K562 (cell line): ENCODE measurements at regions not wholly inside any gene's neighbourhood (a gene's known extent, or its start where the extent isn't known, plus 50 kb on each side); places are given as distances from the start of the nearest gene placed in this dataset.

ENCODE experiments used
- ATAC-seq: fragments of 200-7000 bp; cut with Tn5 transposase; 3 replicates; pipeline ENCODE4 v1.9.1; 2020; ENCODE audit warnings: moderate library complexity
- BruUV-seq: library from RNA; stranded (reverse); fragments of 400-500 nt; replicated peaks from 2 replicates; lab custom pipeline; 2021; lab: Mats Ljungman, UMichigan
- CTCF ChIA-PET: fragments of 300-600 bp; formaldehyde crosslinking; extraction: SDS; loops from one replicate; lab custom pipeline; 2021; ENCODE audit warnings: low intra/inter-chr PET ratio; lab: Yijun Ruan, JAX
- POLR2A ChIA-PET: fragments of 300-600, 350-650 bp; sonication (Branson Sonifier 250); formaldehyde crosslinking; extraction: SDS; loops from one replicate; lab custom pipeline; 2021; ENCODE audit warnings: antibody characterized with exemption, inconsistent platforms; lab: Yijun Ruan, JAX
- DNase-seq, 4 experiments: peaks; one replicate each; pipeline versions ENCODE4 v3.0.0 to v3.0.0-alpha.2; 2011 to 2018; ENCODE audit warnings: low spot score in 3 of 4, mixed read lengths in 3 of 4; ENCODE audit errors: extremely low read depth in 1 of 4
- FAIRE-seq: peaks from 2 replicates; lab custom pipeline; 2011; peaks lifted over from hg19 to GRCh38; lab: Jason Lieb, UNC
- H2AFZ ChIP-seq: 2 replicates; pipeline ENCODE4 v1.6.0; 2011; ENCODE audit warnings: low read depth, low read length, control low read depth, inconsistent platforms
- H3K27ac ChIP-seq: fragments of 200-600 bp; 3 replicates; pipeline ENCODE4 v1.8.0; 2011; ENCODE audit warnings: low read depth, mild to moderate bottlenecking, control low read depth, inconsistent platforms, low read length, moderate library complexity, mixed read lengths; ENCODE audit errors: extremely low read depth
- H3K27me3 ChIP-seq, 2 experiments: fragments of 300-600 bp in 1 of 2; 2 replicates in 1 of 2; 3 replicates in 1 of 2; pipeline versions ENCODE4 v1.6.0 to v1.8.0; 2011; ENCODE audit warnings: inconsistent platforms in 2 of 2, low read length in 2 of 2, mild to moderate bottlenecking in 1 of 2, mixed read lengths in 1 of 2, moderate library complexity in 1 of 2; ENCODE audit not compliant: control insufficient read depth in 2 of 2, insufficient read depth in 2 of 2
- H3K36me3 ChIP-seq: fragments of 300-600 bp; 3 replicates; pipeline ENCODE4 v1.8.0; 2011; ENCODE audit warnings: mild to moderate bottlenecking, low read length, inconsistent platforms; ENCODE audit not compliant: control insufficient read depth, insufficient read depth
- H3K4me1 ChIP-seq, 2 experiments: fragments of 200-600 bp in 1 of 2; replicated peaks in 1 of 2; 2 replicates in 1 of 2; 3 replicates in 1 of 2; pipeline versions ENCODE4 v1.5.1 to v1.8.0; 2011; ENCODE audit warnings: inconsistent platforms in 2 of 2, low read length in 2 of 2, mild to moderate bottlenecking in 1 of 2, mixed read lengths in 1 of 2, moderate library complexity in 1 of 2; ENCODE audit not compliant: control insufficient read depth in 2 of 2, insufficient read depth in 2 of 2
- H3K4me2 ChIP-seq: 2 replicates; pipeline ENCODE4 v1.6.1; 2011; ENCODE audit warnings: low read length, control low read depth, inconsistent platforms, mixed read lengths; ENCODE audit not compliant: insufficient read depth
- H3K4me3 ChIP-seq: fragments of 200-600 bp; sonication (generic), shearing (Covaris generic); 2 replicates; pipeline ENCODE4 v1.5.1; 2016; ENCODE audit warnings: control low read depth, inconsistent platforms
- H3K79me2 ChIP-seq: fragments of 200-600 bp; 3 replicates; pipeline ENCODE4 v1.8.0; 2011; ENCODE audit warnings: low read length, inconsistent platforms; ENCODE audit not compliant: control insufficient read depth, insufficient read depth
- H3K9ac ChIP-seq, 2 experiments: 2 replicates each; pipeline versions ENCODE4 v1.6.0 to v1.6.1; 2011; ENCODE audit warnings: low read depth in 2 of 2, low read length in 2 of 2, control low read depth in 1 of 2, inconsistent platforms in 1 of 2, mild to moderate bottlenecking in 1 of 2, mixed read lengths in 1 of 2; ENCODE audit not compliant: insufficient read depth in 1 of 2
- H3K9me1 ChIP-seq: one replicate; pipeline ENCODE4 v1.6.0; 2011; ENCODE audit warnings: inconsistent platforms, mild to moderate bottlenecking, low read length, moderate library complexity; ENCODE audit not compliant: control insufficient read depth, insufficient read depth
- H3K9me3 ChIP-seq: replicated peaks from 2 replicates; pipeline ENCODE4 v1.5.1; 2011; ENCODE audit warnings: low read depth, low read length, inconsistent platforms; ENCODE audit not compliant: control insufficient read depth, insufficient read depth
- H4K20me1 ChIP-seq: replicated peaks from 2 replicates; pipeline ENCODE4 v1.6.1; 2011; ENCODE audit warnings: low read length, inconsistent platforms, mixed read lengths; ENCODE audit not compliant: control insufficient read depth, insufficient read depth
- NFRKB ChIP-seq: fragments of 450-650 bp; IDR thresholded peaks from 2 replicates; pipeline ENCODE4 v1.6.1; 2016; ENCODE audit warnings: low read depth
- NRF1 ChIP-seq, 2 experiments: fragments of 450-650 bp; IDR thresholded peaks in 1 of 2; conservative IDR thresholded peaks in 1 of 2; 2 replicates each; pipeline ENCODE4 v1.6.1; 2014; ENCODE audit warnings: mild to moderate bottlenecking in 2 of 2
- RBM15 ChIP-seq: fragments of 200-400 bp; formaldehyde crosslinking; IDR thresholded peaks from 2 replicates; pipeline ENCODE4 v1.6.1; 2018; ENCODE audit warnings: mild to moderate bottlenecking, low read length, moderate library complexity; ENCODE audit not compliant: insufficient read depth
- TEAD2 ChIP-seq: fragments of 450-650 bp; IDR thresholded peaks from 2 replicates; pipeline ENCODE4 v1.6.1; 2016; ENCODE audit warnings: missing genetic modification characterization, control low read depth, missing compliant biosample characterization
- ZBTB40 ChIP-seq, 2 experiments: fragments of 450-650 bp in 1 of 2; sonication (generic) in 1 of 2; formaldehyde crosslinking in 1 of 2; IDR thresholded peaks; 2 replicates each; pipeline versions ENCODE4 v1.7.1 to v1.9.0; 2016 to 2022; ENCODE audit warnings: inconsistent platforms in 1 of 2, mild to moderate bottlenecking in 1 of 2, missing genetic modification reagents in 1 of 2
- ZNF263 ChIP-seq: sonication (generic); formaldehyde crosslinking; IDR thresholded peaks from 2 replicates; pipeline ENCODE4 v1.8.0; 2022; ENCODE audit warnings: mild to moderate bottlenecking, missing genetic modification reagents, borderline replicate concordance
- WGBS: fragments of 100-300 bp; shearing (Covaris generic); methylation state at CpG from one replicate; pipeline ENCODE4 v1.1.6; 2016; ENCODE audit warnings: low coverage, mixed read lengths; ENCODE audit not compliant: insufficient coverage; ENCODE audit errors: missing lambda C conversion rate; 5-methylcytosine and 5-hydroxymethylcytosine counted together
- in situ Hi-C: fragments of 300-500 bp; cut with MboI; formaldehyde crosslinking; loops from 4 replicates; pipeline ENCODE4 v1.15.0; 2018; ENCODE audit warnings: inconsistent platforms, mixed read lengths
- intact Hi-C: fragments of 100-400 bp; cut with micrococcal nuclease; formaldehyde crosslinking; loops from 2 replicates; pipeline ENCODE4 v1.14.2; 2022
- TF ChIP-seq, protein P1 (sequence below): fragments of 450-650 bp; IDR thresholded peaks from 2 replicates; pipeline ENCODE4 v1.7.0; 2016; ENCODE audit warnings: borderline replicate concordance
- TF ChIP-seq, protein P2 (sequence below), 2 experiments: IDR thresholded peaks in 1 of 2; conservative IDR thresholded peaks in 1 of 2; 2 replicates each; pipeline ENCODE4 v1.6.1; 2016; ENCODE audit warnings: low read depth in 2 of 2, mild to moderate bottlenecking in 1 of 2, missing compliant biosample characterization in 1 of 2, missing genetic modification characterization in 1 of 2, moderate library complexity in 1 of 2

GRCh38 chr2:77737236-77737635 is 215.1 kb upstream of the LRRTM4 start:
- DNase-seq (no peak), ATAC-seq (no peak), FAIRE-seq (no peak)
- Histone ChIP-seq H3K4me2 (no peak overlapping the region), H3K9ac (no peak overlapping the region), H4K20me1 (no peaks in the 10 kb centered on the region), H2AFZ (no peak overlapping the region), H3K27me3 (no peaks in the 10 kb centered on the region), H3K36me3 (no peaks in the 10 kb centered on the region), H3K4me3 (no peak overlapping the region), H3K27ac (no peak overlapping the region), H3K4me1 (no peaks in the 10 kb centered on the region), H3K9me3 (no peaks in the 10 kb centered on the region), H3K79me2 (no peaks in the 10 kb centered on the region), H3K9me1 (no peaks in the 10 kb centered on the region)
- 3% methylated on average over 3 of the region's 3 CpGs for WGBS
- intact Hi-C loops (no loop called here), in situ Hi-C loops (no loop called here)
- no peak for TF ChIP-seq TEAD2
- TF ChIP-seq NFRKB = no peak
- TF ChIP-seq ZBTB40 (IDR thresholded peaks at IDR 0.05) = no peak
- no peak for TF ChIP-seq ZBTB40 (CRISPR knock-in tag; IDR thresholded peaks at IDR 0.05)
- TF ChIP-seq, protein P1, sequence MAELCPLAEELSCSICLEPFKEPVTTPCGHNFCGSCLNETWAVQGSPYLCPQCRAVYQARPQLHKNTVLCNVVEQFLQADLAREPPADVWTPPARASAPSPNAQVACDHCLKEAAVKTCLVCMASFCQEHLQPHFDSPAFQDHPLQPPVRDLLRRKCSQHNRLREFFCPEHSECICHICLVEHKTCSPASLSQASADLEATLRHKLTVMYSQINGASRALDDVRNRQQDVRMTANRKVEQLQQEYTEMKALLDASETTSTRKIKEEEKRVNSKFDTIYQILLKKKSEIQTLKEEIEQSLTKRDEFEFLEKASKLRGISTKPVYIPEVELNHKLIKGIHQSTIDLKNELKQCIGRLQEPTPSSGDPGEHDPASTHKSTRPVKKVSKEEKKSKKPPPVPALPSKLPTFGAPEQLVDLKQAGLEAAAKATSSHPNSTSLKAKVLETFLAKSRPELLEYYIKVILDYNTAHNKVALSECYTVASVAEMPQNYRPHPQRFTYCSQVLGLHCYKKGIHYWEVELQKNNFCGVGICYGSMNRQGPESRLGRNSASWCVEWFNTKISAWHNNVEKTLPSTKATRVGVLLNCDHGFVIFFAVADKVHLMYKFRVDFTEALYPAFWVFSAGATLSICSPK = no peak
- TF ChIP-seq RBM15 = no peak
- no peak for TF ChIP-seq ZNF263 (CRISPR knock-in tag)
- TF ChIP-seq, protein P2, sequence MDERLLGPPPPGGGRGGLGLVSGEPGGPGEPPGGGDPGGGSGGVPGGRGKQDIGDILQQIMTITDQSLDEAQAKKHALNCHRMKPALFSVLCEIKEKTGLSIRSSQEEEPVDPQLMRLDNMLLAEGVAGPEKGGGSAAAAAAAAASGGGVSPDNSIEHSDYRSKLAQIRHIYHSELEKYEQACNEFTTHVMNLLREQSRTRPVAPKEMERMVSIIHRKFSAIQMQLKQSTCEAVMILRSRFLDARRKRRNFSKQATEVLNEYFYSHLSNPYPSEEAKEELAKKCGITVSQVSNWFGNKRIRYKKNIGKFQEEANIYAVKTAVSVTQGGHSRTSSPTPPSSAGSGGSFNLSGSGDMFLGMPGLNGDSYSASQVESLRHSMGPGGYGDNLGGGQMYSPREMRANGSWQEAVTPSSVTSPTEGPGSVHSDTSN (CRISPR knock-in tag; IDR thresholded peaks at IDR 0.05; ENCODE audit: low read depth) = no peak
- TF ChIP-seq, protein P2 (tag; conservative IDR thresholded peaks at IDR 0.05; ENCODE audit: low read depth) = no peak
- no peak for TF ChIP-seq NRF1 (conservative IDR thresholded peaks at IDR 0.05 in 1 of 2, IDR thresholded peaks at IDR 0.05 in 1 of 2)
- ChIA-PET CTCF (no interaction called here), POLR2A (no interaction called here)
- no TSS peak for BruUV-seq
